HG03521 (cell line): ENCODE measurements at regions not wholly inside any gene's neighbourhood (a gene's known extent, or its start where the extent isn't known, plus 50 kb on each side); places are given as distances from the start of the nearest gene placed in this dataset.
"Not testable (repeated sequence)": the region's sequence is repeated elsewhere in the genome, so short reads cannot be mapped to it uniquely, and the experiment has no call there.

Experiments
- ATAC-seq: cut with Tn5 transposase; IDR thresholded peaks from one replicate; pipeline ENCODE4 v1.9.1; 2021; ENCODE audit warnings: mild to moderate bottlenecking, moderate library complexity; ENCODE audit not compliant: unreplicated experiment

DNA sequence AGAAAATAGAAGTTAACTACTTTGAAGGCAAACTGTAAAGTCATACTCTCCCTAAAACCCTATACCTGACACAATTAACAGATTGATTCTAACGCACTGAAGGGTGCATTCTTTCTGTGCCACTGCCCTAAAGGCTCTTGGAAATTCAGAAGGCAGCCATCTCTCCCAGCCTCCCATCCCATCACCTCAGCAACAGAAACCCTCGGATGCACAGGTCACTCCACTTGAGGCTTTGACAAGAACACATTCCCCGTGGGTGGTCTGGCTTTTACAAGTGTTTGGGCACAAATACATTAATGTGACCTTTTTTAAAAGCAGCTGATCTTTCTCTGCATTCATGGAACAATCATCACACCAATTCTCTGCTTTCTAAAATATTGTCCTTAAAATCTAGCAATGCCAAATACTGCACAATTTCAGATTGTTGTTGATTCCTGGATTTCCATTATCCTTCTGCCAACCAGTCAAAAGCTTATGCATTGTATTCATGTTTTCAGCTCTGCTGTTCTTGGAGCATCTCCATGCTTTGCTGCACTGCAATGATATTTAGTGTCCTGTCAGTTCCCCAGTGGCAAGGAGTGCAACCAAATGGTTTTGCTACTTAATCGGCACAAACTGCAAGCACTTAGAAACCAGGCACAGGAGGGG is 175.6 kb downstream of the TMEM161B start:
- ATAC-seq: no peak

DNA sequence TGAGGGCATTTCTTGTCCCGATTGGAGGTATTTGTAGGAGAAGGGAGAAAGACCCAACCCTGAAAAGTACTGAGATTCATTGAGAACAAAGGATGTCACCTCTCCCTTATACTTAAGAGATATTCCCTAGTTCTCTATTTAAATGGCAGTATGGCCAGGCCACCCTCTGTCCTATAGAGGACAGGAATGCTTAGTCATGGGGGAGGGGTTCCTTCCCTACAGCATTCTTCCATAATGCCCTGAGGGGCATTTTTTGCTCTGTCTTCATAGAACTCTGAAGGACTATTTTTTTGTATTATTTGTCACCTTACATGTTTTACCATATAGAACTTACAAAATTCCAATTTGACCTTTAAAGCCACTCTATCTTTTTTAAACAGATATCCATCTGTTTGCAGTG is 176.3 kb downstream of the TMEM161B start:
- ATAC-seq: no peak

DNA sequence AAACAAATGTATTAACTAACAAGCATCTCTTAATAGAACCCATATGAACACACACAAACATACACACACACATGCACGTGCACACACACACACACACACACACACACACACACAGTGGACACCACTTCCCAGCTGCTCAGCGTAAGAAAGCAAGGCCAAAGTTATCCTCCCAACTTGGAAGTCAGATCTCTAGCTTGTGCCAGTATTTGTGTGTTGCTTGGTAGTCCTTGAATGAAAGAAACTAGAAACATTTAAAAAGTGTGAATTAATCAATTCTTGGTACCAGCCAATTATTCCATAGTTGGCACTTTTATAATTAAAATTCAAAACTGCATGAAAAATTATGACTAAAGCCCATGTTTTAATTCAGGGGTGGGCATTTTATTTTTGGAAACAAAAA is 178.1 kb downstream of the TMEM161B start:
- ATAC-seq: no peak

DNA sequence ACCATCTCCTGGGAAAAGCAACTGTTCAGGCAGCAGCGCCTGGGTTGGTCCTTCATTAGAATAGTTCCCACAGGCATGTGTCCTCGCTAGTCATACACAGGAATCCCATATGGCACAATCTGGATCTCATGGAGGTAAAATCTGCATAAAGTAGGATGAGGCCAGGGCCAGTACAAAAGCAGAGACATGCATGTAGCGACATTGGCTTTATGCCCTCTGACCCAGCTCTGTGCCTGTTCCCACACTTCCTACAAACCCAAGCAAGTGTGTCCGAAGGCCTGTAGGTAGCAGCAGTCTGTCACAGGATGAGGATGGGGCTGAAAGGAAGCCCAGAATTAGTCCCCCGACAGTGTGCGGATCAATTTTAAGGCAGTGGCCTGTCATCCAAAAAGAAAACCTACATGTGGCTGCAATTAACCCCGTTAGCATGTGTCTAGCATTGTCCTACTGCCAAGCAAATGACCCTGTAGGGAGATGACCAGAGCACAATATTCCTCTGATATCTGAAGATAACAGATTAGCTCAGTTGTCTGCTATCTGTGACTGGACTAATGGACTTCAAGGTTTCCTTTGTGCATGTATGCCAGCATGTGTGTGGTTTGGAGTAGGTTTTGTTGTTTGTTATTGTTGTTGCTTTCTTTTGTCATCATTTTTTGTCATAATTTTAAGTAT is 178.8 kb downstream of the TMEM161B start:
- no peak for ATAC-seq

DNA sequence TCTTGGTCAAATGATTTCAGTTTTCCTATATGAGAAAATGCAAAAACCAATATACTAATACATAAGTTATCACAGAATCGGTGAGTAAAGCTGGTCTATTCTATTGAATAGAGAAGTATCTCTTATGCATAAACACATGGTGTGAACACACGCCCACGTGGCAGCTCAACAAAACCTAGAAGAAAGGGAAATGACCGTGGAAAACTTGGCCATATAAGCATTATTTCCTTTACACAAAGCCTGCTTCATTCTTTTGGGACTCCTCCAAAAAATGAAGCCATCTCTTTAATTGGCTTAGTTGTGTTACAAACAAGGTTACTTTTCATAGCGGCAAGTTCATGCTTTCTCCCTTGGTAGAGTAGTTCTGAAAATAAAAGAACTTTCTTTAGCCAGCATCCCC is 183.2 kb downstream of the TMEM161B start:
- ATAC-seq: no peak

DNA sequence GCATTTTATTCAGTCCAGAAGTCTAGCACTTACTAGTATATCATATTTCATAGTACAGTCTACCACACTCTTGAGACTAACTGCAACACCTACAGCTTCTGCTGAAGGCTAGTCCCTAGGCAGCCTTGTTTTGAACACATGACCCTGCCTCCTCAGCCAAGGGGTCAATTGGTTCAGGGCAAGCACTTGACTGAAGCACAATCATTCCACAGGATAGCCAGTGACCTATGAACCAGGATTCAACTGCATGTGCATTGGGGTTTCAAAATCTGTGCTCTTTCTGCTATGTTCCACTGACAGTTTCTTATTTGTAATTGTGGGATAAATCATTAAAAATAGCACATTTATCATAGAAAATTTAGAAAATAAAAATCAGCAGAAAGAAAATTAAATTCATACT is 186.8 kb downstream of the TMEM161B start:
- ATAC-seq: no peak

DNA sequence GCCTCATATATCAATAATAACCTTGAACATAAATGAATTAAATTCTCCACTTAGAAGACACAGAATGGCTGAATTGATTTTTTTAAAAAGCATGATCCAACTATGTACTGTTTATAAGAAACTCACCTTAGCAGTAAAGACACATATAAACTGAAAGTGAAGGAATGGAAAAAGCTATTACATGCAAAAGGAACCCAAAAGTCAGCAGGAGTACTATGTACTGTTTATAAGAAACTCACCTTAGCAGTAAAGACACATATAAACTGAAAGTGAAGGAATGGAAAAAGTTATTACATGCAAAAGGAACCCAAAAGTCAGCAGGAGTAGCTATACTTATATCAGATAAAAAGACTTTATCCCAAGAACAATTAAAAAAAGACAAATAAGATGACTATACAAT is 204.8 kb downstream of the TMEM161B start:
- ATAC-seq: no peak

DNA sequence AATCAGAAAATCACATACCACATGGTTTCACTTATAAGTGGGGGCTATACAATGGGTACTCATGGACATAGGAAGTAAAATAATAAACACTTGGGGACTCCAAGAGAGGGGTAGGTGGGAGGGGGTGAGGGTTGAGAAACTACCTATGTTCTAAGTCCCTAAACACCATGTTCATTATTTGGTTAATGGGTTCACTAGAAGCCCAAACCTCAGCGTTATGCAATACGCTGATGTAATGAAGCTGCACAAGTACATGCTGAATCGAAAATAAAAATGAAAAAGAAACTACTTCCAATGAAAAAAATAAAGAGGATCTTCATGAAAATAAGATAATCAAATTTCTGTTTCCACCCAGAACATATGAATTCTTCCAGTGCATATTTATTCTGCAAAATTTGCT is 208.5 kb downstream of the TMEM161B start:
- no peak for ATAC-seq

DNA sequence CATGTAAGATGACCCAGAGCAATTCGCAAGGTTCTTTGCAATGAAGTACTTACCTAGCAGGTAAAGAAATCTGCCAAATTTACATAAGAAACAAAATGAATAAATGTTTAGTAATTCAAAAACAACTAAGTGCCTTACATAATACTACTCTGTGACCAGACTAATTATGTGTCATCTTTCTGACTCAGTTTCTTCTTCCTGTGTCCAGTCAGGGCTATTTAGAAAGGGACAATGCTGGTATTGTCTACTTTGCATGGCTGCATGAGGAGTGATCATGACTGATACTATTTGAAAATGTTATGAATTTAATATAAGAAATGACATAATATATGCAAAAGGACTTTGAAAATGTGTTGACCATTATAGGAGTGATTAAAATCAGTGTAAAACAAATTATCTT is 210.0 kb downstream of the TMEM161B start:
- ATAC-seq: no peak

DNA sequence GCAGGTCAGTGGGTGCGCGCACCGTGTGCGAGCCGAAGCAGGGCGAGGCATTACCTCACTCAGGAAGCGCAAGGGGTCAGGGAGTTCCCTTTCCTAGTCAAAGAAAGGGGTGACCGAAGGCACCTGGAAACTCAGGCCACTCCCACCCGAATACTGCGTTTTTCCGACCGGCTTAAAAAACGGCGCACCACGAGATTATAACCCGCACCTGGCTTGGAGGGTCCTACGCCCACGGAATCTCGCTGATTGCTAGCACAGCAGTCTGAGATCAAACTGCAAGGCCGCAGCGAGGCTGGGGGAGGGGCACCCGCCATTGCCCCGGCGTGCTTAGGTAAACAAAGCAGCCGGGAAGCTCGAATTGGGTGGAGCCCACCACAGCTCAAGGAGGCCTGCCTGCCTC is 216.2 kb downstream of the TMEM161B start:
- not testable (repeated sequence) for ATAC-seq

DNA sequence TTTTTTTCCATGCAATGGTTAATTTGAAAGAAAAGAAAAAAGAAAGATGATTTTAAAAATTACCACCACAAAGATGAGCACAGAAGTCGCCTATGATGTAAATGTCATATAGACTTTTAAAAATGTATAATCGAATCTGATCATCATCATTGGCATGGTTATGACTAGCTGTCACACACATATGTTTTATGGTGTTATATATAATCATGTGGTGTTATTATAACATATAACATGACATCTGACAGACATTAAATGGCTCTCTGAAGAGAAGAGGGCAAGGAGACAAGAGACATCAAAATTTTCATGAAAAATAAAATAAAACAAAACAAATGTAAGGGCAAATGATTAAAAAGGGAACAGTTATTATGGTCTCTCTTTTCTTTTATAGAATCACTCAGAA is 217.5 kb downstream of the TMEM161B start:
- ATAC-seq: no peak

DNA sequence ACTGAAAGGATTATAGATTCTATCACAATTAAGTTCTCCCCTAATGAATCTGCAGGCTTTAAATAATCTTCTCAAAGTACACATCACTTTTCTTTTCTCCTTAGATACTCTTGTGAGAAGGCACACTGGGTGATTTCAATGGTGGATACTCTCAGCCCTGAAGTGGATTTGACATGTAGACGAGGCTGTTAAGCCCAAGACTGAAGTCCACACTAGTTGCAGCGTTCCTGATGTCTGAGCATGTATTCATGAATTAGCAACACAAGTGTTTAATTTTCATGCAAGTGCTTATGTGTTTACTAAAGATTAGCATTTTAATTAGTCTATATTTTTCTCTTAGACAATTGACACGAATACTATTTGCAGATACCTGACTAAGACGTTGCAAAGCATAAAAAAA is 218.9 kb downstream of the TMEM161B start:
- no peak for ATAC-seq

DNA sequence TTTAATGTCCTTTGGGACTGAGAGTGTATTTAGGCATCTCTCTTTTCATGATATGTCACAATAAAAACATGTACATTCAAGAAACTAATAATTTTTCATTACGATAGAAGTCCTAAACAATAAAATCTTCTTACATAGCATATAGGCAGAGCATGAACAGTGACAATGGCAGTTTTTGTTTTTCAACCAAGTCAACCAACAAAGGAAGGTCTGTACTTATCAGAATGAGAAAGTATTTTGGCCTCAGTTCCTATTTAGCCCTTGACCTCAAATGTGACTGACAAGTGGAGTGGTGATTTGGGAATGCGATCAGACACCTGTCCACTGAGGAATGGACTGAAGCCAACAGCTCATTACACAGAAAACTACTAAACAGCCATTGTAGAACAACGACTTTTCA is 219.5 kb downstream of the TMEM161B start:
- ATAC-seq: no peak

DNA sequence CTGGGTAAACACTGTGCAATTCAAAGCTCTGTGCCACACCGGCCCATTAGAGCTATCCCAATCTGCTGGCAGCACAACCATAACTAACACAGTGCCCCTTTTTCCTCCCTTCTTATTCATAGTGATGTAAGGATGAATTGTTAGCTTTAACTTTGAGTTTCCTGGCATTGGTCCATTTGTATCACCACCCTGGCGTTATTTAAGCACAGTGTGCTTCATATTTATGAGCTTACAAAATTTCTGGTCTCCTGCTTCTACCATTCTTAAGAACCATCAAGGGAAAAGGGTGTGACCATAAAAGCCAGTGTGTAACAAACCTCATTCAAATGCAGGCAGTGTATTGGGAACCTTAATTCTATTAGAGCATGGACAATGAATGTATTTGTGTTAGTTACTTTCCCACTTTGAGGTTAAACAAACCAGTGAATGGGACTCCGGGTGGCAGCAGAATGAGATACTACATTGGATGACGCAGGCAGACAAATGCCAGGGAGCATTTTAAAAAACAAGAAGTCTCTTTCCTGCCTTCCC is 222.6 kb downstream of the TMEM161B start:
- ATAC-seq: no peak

DNA sequence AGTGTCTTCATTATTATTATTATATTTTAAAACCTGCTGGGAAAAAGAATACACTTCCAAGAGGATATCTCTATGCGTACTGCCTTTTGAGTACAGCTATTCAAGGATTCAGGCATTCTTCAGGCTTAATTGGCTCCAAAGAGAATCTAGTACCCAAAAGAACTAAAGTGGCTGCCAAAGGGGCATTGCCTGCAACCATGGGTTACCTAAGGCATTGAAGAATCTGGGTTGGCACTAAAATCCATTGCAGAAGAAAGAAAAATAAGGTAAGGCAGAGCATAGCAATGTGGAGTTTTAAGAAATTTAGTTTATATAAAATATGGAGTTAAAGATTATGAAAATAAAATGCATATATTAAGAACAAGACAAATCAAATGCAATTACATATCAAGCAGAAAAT is 223.5 kb downstream of the TMEM161B start:
- ATAC-seq: no peak

DNA sequence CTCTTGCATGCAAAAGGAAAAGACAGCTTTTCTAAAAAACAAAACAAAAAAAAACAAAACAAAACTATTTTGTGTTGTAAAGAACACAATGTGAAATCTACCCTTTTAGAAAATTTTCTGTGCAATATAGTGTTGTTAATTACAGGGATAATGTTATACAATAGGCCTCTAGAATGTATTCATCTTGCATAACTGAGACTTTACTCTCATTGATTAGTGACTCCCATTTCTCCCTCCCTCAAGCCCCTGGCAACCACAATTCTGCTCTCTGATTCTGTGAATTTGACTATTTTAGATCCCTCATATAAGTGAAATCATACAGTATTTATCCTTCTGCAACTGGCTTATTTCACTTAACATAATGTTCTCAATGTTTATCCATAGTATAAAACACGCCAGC is 234.1 kb downstream of the TMEM161B start:
- ATAC-seq: no peak

DNA sequence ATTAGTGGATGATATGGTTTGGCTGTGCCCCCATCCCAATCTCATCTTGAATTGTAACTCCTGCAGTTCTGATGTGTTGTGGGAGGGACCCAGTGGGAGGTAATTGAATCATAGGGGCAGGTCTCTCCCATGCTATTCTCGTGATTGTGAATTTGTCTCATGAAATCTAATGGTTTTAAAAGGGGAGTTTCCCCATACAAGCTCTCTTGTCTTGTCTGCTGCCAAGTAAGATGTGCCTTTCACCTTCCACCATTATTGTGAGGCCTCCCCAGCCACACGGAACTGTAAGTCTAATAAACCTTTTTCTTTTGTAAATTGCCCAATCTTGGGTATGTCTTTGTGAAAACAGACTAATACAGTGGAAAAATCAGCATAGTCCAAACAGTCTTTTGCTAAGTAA is 235.5 kb downstream of the TMEM161B start:
- ATAC-seq: no peak

DNA sequence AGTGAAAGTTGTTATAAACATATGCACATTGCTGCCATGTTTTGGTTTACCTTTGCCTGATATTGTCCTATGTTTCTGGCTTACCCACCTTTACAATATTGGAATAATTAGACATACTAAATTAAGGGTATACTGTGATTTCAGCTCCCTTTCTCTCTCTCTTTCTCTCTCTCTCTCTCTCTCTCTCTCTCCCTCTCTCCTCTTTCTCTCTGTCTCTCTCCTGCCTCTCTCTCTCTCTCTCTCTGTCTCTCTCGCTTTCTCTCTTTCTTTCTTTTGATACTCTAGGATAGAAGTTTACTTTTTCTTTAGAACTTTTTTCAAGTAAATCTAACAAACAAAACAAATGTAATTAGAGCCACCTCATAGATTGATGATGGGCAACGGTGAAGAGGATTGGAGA is 239.6 kb downstream of the TMEM161B start:
- no peak for ATAC-seq

DNA sequence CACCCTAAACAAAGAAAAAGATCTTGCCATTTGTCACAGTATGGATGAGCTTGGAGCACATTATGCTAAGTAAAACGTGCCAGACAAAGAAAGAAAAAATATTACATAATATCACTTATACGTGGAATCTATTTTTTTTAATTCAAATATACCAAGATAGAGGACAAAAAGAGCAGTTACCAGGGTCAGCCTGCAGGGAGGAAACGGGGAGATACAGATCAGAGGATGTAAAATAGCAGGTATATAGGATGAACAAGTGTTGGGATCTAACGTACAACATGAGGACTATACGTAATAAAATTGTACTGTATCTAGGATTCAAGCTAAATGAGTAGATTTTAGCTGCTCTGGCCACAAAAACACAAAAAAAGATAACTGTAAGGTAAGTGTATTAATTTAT is 247.5 kb downstream of the TMEM161B start:
- ATAC-seq: no peak

DNA sequence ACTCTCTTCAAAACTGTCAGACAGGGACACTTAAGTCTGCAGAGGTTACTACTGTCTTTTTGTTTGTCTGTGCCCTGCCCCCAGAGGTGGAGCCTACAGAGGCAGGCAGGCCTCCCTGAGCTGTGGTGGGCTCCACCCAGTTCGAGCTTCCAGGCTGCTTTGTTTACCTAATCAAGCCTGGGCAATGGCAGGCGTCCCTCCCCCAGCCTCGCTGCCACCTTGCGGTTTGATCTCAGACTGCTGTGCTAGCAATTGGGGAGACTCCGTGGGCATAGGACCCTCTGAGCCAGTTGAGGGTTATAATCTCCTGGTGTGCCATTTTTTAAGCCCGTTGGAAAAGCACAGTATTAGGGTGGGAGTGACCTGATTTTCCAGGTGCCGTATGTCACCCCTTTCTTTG is 253.7 kb downstream of the TMEM161B start:
- ATAC-seq: not testable (repeated sequence)

DNA sequence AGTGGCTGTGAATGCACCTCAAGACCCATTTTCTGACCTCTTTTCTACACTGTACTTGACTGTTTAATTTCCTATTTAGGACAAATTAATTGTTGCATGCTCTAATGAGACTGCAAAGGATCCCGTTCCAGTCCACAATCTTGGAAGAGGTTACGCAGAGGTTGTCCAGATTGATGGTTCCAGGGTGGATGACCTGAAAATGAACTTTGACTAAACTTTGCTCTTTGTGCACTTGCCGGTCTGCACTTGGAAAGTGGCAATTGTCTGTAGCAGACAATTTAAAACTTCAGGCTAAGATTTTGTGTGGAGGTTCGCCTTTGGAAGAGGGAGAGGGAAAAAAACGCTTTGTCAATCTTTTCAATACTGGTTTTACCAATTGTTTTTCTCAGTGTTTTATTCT is 267.8 kb downstream of the TMEM161B start:
- ATAC-seq: no peak

DNA sequence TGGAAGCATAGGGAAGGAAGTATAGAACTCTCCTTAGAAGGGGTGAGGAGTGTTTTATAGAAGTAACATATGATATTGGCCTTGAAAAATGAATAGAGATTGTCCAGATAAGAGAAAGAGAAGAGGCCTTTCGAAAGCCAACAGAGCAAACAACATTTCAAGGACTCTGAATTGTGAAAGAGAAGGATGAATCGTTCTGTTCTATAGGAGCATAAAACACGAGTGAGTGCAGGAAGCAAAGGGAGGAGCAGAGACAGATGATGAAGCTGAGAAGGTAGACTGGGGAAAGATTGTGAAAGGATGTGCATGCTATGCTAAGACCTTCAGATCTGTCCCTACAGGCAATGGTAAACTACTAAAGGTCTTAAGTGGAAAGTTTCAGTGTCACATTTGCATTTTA is 271.0 kb downstream of the TMEM161B start:
- ATAC-seq: no peak

DNA sequence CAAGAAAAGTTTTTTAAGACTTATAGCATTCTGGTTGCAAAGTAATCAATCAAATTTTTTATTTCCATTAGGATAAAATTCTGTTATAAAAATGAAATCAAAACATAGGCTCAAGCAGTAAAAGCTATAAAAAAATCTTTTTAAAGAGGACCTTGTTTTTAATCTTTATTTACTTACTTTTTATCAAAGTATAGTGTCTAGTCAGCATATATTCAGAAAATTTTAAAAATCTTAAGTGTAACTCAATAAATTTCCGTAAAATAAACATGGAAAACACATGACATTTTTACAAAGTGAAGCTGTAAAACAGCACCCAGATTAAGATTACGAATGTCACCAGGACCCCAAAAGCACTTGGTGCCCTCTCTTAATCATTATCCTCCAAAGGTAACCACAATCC is 302.4 kb downstream of the TMEM161B start:
- no peak for ATAC-seq
